Lower lobe of right lung (tissue), 2 donors: ENCODE measurements at regions not wholly inside any gene's neighbourhood (a gene's known extent, or its start where the extent isn't known, plus 50 kb on each side); places are given as distances from the start of the nearest gene placed in this dataset.

ENCODE experiments used
- ATAC-seq, 2 donors: fragments of 200-7000 bp; cut with Tn5 transposase; one replicate each; pipeline ENCODE4 v1.9.1; 2020 to 2022; ENCODE audit warnings: mild to moderate bottlenecking in 2 of 2, moderate library complexity in 2 of 2
- DNase-seq: peaks from one replicate; pipeline ENCODE4 v3.0.0-alpha.2; 2020
- H3K27ac ChIP-seq: fragments of 200-600 bp; one replicate; pipeline ENCODE4 v1.8.0; 2022
- H3K27me3 ChIP-seq: fragments of 200-600 bp; one replicate; pipeline ENCODE4 v1.8.0; 2022; ENCODE audit warnings: low read depth
- H3K36me3 ChIP-seq: fragments of 200-600 bp; one replicate; pipeline ENCODE4 v1.8.0; 2022; ENCODE audit warnings: mild to moderate bottlenecking
- H3K4me1 ChIP-seq: fragments of 200-600 bp; one replicate; pipeline ENCODE4 v1.8.0; 2022
- H3K4me3 ChIP-seq: fragments of 200-600 bp; one replicate; pipeline ENCODE4 v1.8.0; 2022; ENCODE audit warnings: mild to moderate bottlenecking
- H3K9me3 ChIP-seq: fragments of 200-600 bp; one replicate; pipeline ENCODE4 v1.8.0; 2022
- intact Hi-C: fragments of 100-400 bp; cut with DNase I; formaldehyde crosslinking; loops from one replicate; pipeline ENCODE4 v1.11.0; 2022
- TF ChIP-seq, protein P1 (sequence below): fragments of 200-600 bp; IDR thresholded peaks from one replicate; pipeline ENCODE4 v1.8.0; 2022; ENCODE audit warnings: antibody characterized with exemption, mild to moderate bottlenecking
- donor health status: DM: no; HTN: yes; CAD: no; lungs with severe emphysema.

DNA sequence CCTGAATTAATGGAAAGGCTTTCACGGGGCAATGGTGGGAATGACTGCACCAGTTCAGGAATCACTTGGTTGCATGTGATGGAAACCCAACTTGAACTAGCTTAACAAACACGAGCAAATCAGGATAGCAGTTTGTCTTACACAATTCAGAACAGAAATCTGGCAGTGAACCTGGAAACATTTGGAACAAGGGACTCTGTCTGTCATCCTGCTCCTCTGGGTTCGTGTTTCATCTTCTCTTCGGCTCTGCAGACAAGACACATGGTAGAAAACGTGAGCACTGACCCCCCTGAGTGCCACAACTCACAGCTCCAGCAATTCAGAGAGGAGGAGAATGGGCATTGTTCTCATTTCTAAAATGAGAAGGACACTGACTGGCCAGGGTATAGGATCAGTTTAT is 218.1 kb upstream of the NREP start:
- H3K4me1 ChIP-seq = no peaks in the 10 kb centered on the region
- DNase-seq (no peak), ATAC-seq (no peak)
- H3K36me3 ChIP-seq = no peaks in the 10 kb centered on the region
- H3K27me3 ChIP-seq = no peaks in the 10 kb centered on the region
- H3K4me3 ChIP-seq = no peak overlapping the region
- intact Hi-C loops = no loop called here
- H3K27ac ChIP-seq = no peak overlapping the region
- H3K9me3 ChIP-seq = no peaks in the 10 kb centered on the region
- TF ChIP-seq, protein P1, sequence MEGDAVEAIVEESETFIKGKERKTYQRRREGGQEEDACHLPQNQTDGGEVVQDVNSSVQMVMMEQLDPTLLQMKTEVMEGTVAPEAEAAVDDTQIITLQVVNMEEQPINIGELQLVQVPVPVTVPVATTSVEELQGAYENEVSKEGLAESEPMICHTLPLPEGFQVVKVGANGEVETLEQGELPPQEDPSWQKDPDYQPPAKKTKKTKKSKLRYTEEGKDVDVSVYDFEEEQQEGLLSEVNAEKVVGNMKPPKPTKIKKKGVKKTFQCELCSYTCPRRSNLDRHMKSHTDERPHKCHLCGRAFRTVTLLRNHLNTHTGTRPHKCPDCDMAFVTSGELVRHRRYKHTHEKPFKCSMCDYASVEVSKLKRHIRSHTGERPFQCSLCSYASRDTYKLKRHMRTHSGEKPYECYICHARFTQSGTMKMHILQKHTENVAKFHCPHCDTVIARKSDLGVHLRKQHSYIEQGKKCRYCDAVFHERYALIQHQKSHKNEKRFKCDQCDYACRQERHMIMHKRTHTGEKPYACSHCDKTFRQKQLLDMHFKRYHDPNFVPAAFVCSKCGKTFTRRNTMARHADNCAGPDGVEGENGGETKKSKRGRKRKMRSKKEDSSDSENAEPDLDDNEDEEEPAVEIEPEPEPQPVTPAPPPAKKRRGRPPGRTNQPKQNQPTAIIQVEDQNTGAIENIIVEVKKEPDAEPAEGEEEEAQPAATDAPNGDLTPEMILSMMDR = no peak

DNA sequence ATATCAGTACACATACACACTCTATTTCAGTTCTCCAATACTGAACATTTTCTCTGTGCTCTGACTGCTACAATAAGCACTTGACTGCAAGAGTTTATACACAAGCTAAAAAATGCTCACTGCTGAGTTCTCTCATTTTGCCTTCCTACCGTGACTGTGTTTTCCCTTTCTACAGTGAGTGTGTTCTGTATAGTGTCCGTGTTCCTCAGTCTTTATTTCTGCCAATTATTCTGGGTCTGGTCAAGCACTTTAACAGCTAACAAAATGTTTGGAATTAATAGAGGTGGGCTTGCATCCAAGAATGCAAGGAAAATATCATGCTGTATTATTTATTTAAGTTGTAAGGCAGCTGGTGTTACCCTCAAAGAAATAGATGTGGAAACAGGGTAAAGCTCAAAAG is 217.0 kb upstream of the NREP start:
- Histone ChIP-seq H3K27me3 (no peaks in the 10 kb centered on the region), H3K4me3 (no peak overlapping the region), H3K4me1 (no peaks in the 10 kb centered on the region), H3K36me3 (no peaks in the 10 kb centered on the region), H3K9me3 (no peaks in the 10 kb centered on the region), H3K27ac (no peak overlapping the region)
- DNase-seq (no peak), ATAC-seq (no peak)
- intact Hi-C loops = no loop called here
- TF ChIP-seq, protein P1 = no peak

DNA sequence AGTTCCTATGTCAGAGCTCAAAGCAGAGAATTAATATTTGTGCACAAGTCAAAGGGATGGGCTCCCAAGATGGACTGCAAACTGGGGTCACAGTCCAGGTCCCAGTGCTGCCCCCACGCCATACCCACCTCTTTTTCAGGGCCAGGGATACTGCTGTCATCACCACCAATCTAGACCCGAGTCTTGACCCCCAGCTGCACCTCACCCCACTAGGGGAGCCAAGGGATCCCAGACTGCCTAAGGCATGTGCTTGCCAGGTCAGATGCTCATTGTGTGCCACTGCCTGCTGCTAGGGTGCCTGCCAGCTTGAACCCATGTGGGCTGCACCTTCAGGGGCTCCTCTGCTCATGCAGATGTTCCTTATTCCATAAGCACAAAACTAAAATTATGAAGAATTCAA is 215.6 kb upstream of the NREP start:
- H3K4me1 ChIP-seq = no peaks in the 10 kb centered on the region
- DNase-seq (no peak), ATAC-seq (no peak)
- no peak overlapping the region for H3K4me3 ChIP-seq
- no peak overlapping the region for H3K27ac ChIP-seq
- intact Hi-C loops = no loop called here
- no peaks in the 10 kb centered on the region for H3K9me3 ChIP-seq
- TF ChIP-seq, protein P1 = no peak
- H3K27me3 ChIP-seq = no peaks in the 10 kb centered on the region
- no peaks in the 10 kb centered on the region for H3K36me3 ChIP-seq

DNA sequence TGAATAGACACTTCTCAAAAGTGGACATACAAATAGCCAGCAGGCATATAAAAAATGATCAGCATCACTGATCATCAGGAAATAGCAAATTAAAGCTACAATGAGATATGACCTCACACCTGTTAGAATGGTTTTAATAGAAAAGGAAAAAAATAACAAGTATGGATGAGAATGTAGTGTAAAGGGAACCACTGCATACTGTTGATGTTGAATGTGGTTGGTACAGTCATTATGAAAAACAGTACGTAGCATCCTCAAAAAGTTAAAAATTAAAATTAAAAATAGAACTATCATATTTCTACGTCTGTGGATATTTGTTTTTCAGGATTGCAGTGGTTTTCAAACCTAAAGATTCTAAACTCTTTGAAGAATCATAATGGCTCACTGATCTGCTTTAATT is 215.1 kb upstream of the NREP start:
- DNase-seq = no peak
- Histone ChIP-seq H3K36me3 (no peaks in the 10 kb centered on the region), H3K27me3 (no peaks in the 10 kb centered on the region), H3K27ac (no peak overlapping the region), H3K9me3 (no peaks in the 10 kb centered on the region), H3K4me1 (no peaks in the 10 kb centered on the region), H3K4me3 (no peak overlapping the region)
- ATAC-seq = no peak
- TF ChIP-seq, protein P1 = no peak
- intact Hi-C loops = no loop called here

DNA sequence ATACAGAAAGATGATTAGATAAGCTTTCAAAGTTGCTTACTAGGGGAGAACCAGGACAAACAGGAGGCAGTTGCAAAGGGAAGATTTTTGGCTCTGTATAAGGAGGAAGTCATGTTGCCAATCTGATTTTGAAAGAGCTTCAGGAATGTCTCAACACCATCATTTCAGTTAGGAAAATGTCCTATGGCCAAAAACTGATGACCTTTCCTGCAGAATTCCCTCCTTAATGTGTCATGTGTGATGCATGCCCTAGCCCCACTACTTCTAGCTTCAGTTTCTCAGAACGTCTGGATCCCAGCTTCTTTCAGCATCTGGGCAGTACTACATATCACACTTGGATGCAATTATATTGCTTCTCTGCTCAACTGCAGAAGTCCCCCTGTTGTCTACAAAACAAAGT is 211.5 kb upstream of the NREP start:
- intact Hi-C loops = no loop called here
- H3K27ac ChIP-seq = no peak overlapping the region

More for the DNA sequence above, 211.5 kb upstream of the NREP start:
- Histone ChIP-seq H3K36me3 (no peaks in the 10 kb centered on the region), H3K27me3 (no peaks in the 10 kb centered on the region), H3K4me3 (no peak overlapping the region), H3K9me3 (no peaks in the 10 kb centered on the region), H3K4me1 (no peaks in the 10 kb centered on the region)
- ATAC-seq = no peak
- no peak for DNase-seq
- TF ChIP-seq, protein P1 = no peak
